HG03159 (cell line): ENCODE measurements at regions not wholly inside any gene's neighbourhood (a gene's known extent, or its start where the extent isn't known, plus 50 kb on each side); places are given as distances from the start of the nearest gene placed in this dataset.
"Not testable (repeated sequence)": the region's sequence is repeated elsewhere in the genome, so short reads cannot be mapped to it uniquely, and the experiment has no call there.

ENCODE experiments used
- ATAC-seq: cut with Tn5 transposase; IDR thresholded peaks from one replicate; pipeline ENCODE4 v1.9.1; 2021; ENCODE audit warnings: mild to moderate bottlenecking, moderate library complexity; ENCODE audit not compliant: unreplicated experiment

DNA sequence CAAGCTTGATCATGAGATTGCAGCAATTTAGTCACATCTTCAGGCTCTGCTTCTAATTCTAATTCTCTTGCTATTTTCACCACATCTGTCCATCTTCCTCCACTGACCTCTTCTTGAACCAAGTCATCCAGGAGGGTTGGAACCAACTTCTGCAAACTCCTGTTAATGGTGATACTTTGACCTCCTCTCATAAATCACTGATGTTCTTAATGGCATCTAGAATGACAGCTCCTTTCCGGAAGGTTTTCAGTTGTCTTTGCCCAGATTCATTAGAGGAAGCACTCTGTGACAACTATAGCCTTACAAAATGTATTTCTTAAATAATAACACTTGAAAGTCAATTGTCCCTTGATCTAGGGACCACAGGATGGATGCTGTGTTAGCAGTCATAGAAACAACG lies 136.2 kb downstream of the IGLL1 start:
- not testable (repeated sequence) for ATAC-seq

DNA sequence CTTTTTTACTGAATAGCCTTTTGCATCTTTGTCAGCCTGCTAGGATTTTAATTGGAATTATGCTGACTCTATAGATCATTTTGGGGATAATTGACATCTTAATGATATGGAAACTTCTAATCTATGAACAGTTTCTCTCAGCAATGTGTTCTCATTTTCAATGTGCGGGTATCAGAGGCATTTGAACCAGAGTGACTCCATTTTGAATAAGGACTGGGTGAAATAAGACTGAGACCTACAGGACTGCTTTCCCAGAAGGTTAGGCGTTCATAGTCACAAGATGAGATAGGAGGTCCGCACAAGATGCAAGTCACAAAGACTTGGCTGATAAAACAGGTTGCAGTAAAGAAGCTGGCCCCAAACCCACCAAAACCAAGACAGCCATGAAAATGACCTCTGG lies 140.5 kb downstream of the IGLL1 start:
- ATAC-seq = not testable (repeated sequence)

- no peak for ATAC-seq
These were observed 141.9 kb downstream of the IGLL1 start for GRCh38 chr22:23438216-23438615.

DNA sequence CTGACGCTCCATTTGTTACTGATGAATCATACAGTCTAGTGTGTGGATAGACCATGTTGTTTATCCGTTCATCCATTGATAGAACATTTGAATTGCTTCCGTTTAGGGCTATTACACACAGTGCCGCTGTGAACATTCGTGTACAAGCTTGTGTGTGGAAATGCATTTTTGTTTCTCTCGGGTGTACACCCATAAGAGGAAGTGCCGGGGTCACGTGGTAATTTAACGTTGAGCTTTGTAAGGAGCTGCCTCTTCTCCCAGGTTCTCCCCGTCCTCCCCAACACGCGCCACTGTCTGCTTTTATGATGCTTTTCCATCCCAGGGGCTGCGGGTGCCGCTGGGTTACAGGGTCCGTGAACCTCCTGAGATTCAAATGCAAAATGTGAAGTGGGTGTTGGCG lies 142.3 kb downstream of the IGLL1 start:
- ATAC-seq = no peak

GRCh38 chr22:23437107-23437395 lies 143.0 kb downstream of the IGLL1 start:
- ATAC-seq = not testable (repeated sequence)

DNA sequence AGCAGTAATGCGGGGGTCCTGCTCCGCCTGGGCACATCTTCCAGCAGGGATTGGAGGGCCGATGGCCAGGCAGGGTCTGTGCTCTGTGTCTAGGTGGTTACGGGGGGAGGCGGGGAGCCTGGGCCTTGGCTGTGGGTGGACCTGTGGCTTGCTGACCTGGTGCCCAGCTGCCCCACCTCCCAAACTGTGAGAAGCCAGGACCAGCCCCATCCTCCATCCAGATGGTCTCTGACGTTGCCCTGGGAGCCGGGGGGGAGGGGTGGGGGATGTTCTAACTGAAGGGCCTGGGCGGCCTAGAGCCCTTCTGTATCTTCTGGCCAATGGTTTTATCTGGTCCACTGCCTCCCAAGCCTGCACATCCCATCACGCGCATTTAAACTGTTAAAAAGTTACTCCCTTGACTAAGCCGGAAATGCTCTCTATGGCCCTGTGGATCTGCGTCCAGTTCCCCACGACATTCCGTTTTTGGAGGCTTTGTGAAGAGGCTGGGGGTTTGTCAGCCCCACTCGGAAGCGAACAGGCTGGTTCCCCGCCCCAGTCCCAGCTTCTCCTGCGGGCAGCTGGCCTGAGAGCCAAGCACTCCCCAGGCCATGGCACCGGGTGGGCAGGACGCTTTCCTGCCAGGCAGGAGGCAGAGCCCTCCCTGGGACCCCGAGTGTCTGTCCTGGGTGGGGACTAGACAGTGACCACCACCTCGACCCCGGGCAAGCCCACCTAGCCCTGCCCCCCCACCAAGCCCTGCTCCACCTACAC lies 143.6 kb downstream of the IGLL1 start:
- not testable (repeated sequence) for ATAC-seq

DNA sequence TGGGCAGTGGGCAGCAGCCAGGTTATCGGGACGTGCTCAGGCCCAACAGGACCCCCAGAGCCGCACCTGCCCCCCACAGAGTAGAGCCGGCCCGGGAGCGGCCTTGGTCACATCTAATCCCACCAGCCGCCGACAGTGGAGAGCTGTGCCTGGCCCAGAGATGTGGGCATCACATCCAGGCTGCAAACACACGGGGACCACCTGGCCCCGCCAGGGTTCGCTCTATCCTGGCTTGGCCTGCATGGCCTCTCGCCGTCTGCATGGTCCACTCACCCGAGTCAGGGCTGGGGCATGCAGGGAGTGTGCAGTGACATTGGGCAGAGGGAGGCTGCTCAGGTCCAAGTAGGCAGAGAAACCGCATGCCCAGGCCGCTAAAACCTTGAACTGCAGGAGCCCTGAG lies 144.9 kb downstream of the IGLL1 start:
- ATAC-seq = not testable (repeated sequence)

DNA sequence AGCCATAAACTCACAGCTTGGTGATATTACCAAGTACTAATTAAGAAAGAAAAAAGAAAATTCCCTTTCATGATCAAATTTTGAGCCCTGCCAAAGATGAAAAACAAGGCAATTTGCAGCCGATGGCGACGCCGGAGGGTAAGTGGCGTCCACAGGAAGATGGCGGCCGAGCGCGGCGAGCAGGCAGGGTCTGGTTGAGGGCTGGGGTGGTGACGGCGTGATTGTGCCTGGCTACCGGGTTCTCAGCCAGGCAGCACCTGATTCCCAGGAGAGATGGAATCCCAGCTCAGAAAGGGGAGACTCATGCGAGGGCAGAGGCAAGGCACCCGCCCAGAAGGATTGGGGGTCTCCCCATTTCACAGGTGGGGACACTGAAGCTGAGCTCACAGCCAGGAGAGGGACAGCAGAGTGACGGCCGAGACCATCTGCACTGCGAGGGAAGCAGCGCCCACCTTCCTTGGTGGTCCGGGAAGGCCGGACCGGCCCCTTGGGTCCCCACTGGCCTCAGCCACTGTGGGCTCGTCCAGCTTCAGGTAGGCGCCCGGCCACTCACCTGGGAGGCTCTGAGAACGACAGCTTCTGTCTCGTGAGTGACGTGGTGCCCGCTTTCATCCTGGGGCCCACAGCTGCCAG lies 145.8 kb downstream of the IGLL1 start:
- not testable (repeated sequence) for ATAC-seq

DNA sequence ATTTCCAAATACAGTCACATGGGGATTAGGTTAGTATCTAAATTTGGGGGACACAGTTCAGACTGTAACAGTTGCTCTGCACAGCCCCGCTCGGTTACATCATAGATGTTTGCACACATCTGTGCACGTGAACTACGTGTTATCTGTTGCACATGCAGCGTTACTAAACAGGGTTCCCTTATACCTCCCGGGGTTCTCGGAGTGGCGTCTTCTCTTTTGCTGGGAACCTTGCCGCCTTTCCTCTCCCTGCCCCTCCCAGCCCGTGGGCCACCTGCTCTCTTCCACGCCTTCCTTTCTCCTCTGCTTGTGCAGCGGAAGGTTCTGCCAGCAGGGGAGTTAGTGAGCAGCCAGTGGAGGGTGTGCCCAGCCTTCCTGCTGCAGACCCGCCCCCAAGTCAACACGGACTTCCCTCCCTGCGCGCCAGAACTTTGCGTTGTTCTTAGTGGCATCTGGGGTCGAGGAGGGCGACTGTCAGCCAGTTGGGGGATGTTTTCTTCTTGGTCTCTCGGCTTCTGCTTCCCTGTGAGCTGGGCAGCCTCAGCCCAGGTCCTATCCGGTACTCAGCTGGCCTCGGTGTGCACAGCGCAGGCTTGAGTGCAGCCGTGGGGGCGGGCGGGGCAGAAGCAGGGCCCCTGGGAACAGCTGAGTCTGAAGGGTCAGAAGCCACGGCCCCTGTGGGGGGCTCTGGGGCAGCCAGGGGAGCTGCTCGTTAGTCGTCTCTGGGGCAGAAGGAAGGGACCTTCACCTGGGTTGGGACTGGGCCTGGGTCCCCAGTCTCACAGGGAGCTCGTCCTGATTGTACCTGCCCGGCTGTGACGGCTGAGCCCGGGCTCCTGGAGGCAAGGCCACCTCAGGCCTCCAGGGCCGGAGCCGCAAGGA lies 146.7 kb downstream of the IGLL1 start:
- ATAC-seq = not testable (repeated sequence)

- not testable (repeated sequence) for ATAC-seq
These were observed 147.4 kb downstream of the IGLL1 start for GRCh38 chr22:23432719-23433118.

- no peak for ATAC-seq
These were observed 148.6 kb downstream of the IGLL1 start for GRCh38 chr22:23431337-23432072.

DNA sequence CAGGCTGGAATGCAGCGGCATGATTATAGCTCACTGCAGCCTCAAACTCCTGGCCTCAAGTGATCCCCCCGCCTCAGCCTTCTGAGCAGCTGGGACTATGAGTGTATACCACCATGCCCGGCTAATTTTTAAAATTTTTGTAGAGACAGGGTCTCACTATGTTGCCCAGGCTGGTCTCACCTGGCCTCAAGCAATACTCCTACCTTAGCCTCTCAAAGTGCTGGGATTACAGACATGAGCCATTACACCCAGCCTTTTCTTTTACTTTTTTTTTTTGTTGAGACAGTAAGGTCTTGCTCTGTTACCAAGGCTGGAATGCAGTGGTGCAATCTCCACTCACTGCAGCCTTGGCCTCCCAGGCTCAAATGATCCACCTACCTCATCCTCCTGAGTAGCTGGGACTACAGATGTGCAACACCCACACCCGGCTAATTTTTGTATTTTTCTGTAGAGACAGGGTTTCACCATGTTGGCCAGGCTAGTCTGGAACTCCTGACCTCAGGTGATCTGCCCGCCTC lies 155.5 kb downstream of the IGLL1 start:
- not testable (repeated sequence) for ATAC-seq

DNA sequence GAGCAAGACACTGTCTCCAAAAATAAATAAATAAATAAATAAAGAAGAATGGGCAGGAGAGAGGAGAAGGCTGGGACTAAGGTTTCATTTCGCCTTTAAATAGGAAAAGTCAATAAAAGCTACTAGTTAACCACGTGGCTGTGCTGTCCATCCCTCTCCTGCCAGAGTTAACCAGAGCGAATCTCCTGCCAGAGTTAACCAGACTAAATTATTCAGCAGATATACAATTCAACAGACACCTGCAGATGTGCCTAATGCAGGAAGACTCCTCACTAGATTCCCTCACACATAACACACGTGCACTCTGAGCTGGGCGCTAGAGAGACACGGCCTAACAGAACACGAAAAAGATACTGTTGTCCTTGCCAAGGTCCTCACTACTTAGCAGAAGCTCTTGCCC lies 156.1 kb downstream of the IGLL1 start:
- no peak for ATAC-seq

- ATAC-seq = not testable (repeated sequence)
These were observed 157.8 kb downstream of the IGLL1 start for GRCh38 chr22:23422281-23422680.

DNA sequence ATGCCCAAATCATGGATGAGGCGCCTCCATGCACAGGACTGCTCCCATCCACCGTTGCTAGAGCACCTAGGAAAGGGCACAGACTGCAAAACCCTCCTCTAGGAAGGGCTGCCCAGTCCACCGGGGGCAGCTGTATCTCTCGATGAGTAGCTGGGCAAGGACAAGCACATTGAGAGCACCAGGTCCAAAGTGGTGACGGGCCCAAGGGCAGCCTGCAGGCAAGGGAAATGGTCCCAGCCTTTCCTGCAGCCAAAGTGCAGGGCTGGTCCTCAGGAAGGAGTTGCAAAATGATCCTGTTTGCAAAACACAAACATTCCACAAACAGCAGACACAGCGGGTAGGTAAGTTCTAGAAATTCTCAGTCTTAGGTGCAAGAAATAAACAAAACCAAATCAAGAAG lies 158.8 kb downstream of the IGLL1 start:
- ATAC-seq = not testable (repeated sequence)

DNA sequence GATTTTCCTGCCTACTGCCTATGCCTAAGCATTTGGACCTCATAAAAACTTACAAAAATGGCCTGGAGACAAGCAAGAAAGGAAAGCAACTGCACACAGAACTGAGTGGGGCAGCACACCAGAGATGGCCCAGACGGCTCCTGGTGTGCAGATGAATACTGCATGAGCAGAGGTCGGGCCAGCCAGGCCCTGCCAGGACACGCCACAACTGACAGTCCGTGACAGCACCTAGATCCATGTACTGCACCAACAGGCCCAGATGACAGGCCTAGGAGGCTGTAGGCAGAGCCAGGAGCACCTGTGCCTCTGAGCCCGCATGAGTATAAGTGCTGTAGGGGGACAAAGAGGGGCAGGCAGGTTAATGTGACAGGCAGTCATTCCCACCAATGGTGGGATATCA lies 160.2 kb downstream of the IGLL1 start:
- no peak for ATAC-seq

DNA sequence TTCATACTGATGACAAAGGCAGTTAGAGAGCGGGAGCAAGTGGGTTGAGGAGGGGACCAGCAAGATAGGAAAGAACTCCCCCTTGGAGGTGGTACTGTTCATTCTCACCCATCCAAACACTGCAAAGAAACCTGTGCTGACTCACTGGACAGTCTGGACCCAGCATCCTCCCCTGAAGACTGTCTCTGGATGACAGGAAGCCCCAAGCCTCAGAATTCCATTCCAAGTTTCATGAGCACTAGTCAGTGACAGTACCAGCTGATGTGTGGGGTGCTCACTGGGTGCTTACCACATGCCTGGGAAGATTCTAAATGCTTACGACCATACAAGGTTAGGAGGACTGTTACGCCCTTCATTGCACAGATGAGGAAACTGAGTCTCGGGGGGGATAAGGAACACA lies 160.9 kb downstream of the IGLL1 start:
- no peak for ATAC-seq

GRCh38 chr22:23418159-23418788 lies 161.8 kb downstream of the IGLL1 start:
- no peak for ATAC-seq

- not testable (repeated sequence) for ATAC-seq
These were observed 162.8 kb downstream of the IGLL1 start for GRCh38 chr22:23417327-23417726.

DNA sequence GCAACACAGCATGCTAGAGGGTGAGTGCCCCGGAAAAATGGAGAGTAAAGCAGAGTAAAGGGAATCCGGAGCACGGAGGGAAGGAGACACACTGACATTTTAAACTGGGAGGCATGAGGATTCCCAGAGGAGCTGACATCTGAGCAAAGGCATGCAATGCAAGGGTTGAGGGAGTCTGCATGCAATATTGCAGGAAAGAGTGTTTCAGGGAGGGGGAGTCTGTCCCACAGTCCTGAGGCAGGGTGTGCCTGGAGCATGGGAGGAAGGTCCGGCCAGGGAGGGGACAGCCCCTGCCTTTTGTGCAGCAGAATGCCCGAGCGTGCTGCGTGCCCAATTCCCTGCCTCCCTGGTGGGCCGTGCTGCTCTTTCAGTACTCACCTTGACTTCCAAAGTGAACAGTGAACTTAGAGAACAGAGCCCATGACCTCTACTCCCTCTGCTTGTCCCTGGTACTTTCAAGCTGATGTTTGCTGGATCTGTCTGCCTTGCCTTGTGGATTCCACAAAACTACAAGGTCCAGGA lies 163.9 kb downstream of the IGLL1 start:
- not testable (repeated sequence) for ATAC-seq
